A549 (cell line): ENCODE measurements at regions not wholly inside any gene's neighbourhood (a gene's known extent, or its start where the extent isn't known, plus 50 kb on each side); places are given as distances from the start of the nearest gene placed in this dataset.

ENCODE experiments used
- ATAC-seq, 2 experiments: fragments of 200-7000 bp in 1 of 2; fragments of >200 bp in 1 of 2; cut with Nextera tagmentation in 1 of 2; cut with Tn5 transposase in 1 of 2; 3 replicates each; pipeline versions ENCODE4 v1.8.0 to v1.9.1; 2018 to 2020; ENCODE audit warnings: mild to moderate bottlenecking in 1 of 2, moderate library complexity in 1 of 2
- CTCF ChIA-PET: fragments of 300-600 bp; sonication (Branson Sonifier 250); formaldehyde crosslinking; extraction: SDS; loops from one replicate; lab custom pipeline; 2021; ENCODE audit warnings: antibody characterized with exemption, inconsistent platforms; lab: Yijun Ruan, JAX
- POLR2A ChIA-PET: fragments of 350-600 bp; formaldehyde crosslinking; extraction: SDS; loops from one replicate; lab custom pipeline; 2021; ENCODE audit warnings: antibody characterized with exemption, inconsistent platforms; lab: Yijun Ruan, JAX
- DNase-seq, 2 experiments: peaks; one replicate each; pipeline versions ENCODE4 v3.0.0 to v3.0.0-alpha.2; 2011 to 2016; ENCODE audit warnings: low read depth in 1 of 2, low spot score in 1 of 2
- FAIRE-seq: peaks from 2 replicates; lab custom pipeline; 2011; peaks lifted over from hg19 to GRCh38; lab: Jason Lieb, UNC
- H3K27ac ChIP-seq, 2 experiments: fragments of >200 bp; sonication (Bioruptor Twin); formaldehyde crosslinking; 3 replicates each; pipeline ENCODE4 v1.5.1; 2016 to 2017
- H3K4me1 ChIP-seq: fragments of >200 bp; sonication (Bioruptor Twin); formaldehyde crosslinking; 3 replicates; pipeline ENCODE4 v1.6.1; 2016
- H3K4me2 ChIP-seq: fragments of >200 bp; sonication (Bioruptor Twin); formaldehyde crosslinking; 3 replicates; pipeline ENCODE4 v1.6.1; 2016
- H3K4me3 ChIP-seq: fragments of >200 bp; sonication (Bioruptor Twin); formaldehyde crosslinking; 3 replicates; pipeline ENCODE4 v1.5.1; 2016
- H3K9me3 ChIP-seq: fragments of >200 bp; sonication (Bioruptor Twin); formaldehyde crosslinking; 3 replicates; pipeline ENCODE4 v1.6.1; 2016
- CEBPB ChIP-seq, 2 experiments: fragments of >200 bp in 1 of 2; sonication (Bioruptor Twin) in 1 of 2; formaldehyde crosslinking in 1 of 2; IDR thresholded peaks; 2 replicates each; pipeline ENCODE4 v1.6.1; 2012 to 2016
- CHD2 ChIP-seq: fragments of 150-350 bp; IDR thresholded peaks from 2 replicates; pipeline ENCODE4 v1.6.1; 2014; ENCODE audit warnings: low read length; ENCODE audit not compliant: partially characterized antibody
- EHMT2 ChIP-seq: fragments of 200-600 bp; sonication (generic); IDR thresholded peaks from 2 replicates; pipeline ENCODE4 v1.6.1; 2016; ENCODE audit warnings: antibody characterized with exemption, low read depth, mild to moderate bottlenecking, moderate library complexity
- EP300 ChIP-seq, 2 experiments: fragments of >200 bp; sonication (Bioruptor Twin); formaldehyde crosslinking; IDR thresholded peaks; 2 replicates in 1 of 2; 3 replicates in 1 of 2; pipeline ENCODE4 v1.6.1; 2016 to 2017
- FOSL2 ChIP-seq, 2 experiments: fragments of 450-650 bp in 1 of 2; fragments of >200 bp in 1 of 2; sonication (Bioruptor Twin) in 1 of 2; formaldehyde crosslinking; IDR thresholded peaks; 2 replicates each; pipeline versions ENCODE4 v1.5.0 to v1.6.1; 2016 to 2020; ENCODE audit warnings: mild to moderate bottlenecking in 1 of 2, moderate library complexity in 1 of 2
- HOXA7 ChIP-seq: fragments of 250-450 bp; sonication (Bioruptor Pico); IDR thresholded peaks from 2 replicates; pipeline ENCODE4 v1.5.0; 2020; ENCODE audit warnings: mild to moderate bottlenecking, moderate library complexity
- HOXB5 ChIP-seq: fragments of 250-450 bp; sonication (Bioruptor Pico); IDR thresholded peaks from 2 replicates; pipeline ENCODE4 v1.5.0; 2020; ENCODE audit warnings: mild to moderate bottlenecking, moderate library complexity
- JUN ChIP-seq, 2 experiments: fragments of >200 bp; sonication (Bioruptor Twin); formaldehyde crosslinking; IDR thresholded peaks; 2 replicates in 1 of 2; 3 replicates in 1 of 2; pipeline ENCODE4 v1.6.1; 2016 to 2017
- KDM1A ChIP-seq: fragments of 200-600 bp; sonication (generic); IDR thresholded peaks from 2 replicates; pipeline ENCODE4 v1.6.1; 2016; ENCODE audit warnings: low read depth, mild to moderate bottlenecking
- NR3C1 ChIP-seq: fragments of >200 bp; sonication (Bioruptor Twin); formaldehyde crosslinking; IDR thresholded peaks from 3 replicates; pipeline ENCODE4 v1.6.1; 2017
- POLR2AphosphoS2 ChIP-seq: conservative IDR thresholded peaks from 2 replicates; pipeline ENCODE4 v1.6.1; 2012; ENCODE audit warnings: low read length, improper control_type of control experiment, inconsistent platforms
- REST ChIP-seq: fragments of 200-600 bp; sonication (generic); IDR thresholded peaks from 2 replicates; pipeline ENCODE4 v1.6.1; 2016; ENCODE audit warnings: antibody characterized with exemption, mild to moderate bottlenecking, moderate library complexity
- SMC3 ChIP-seq: fragments of >200 bp; sonication (Bioruptor Twin); formaldehyde crosslinking; IDR thresholded peaks from 3 replicates; pipeline ENCODE4 v1.6.1; 2018; ENCODE audit warnings: inconsistent platforms
- SREBF2 ChIP-seq: fragments of 450-650 bp; IDR thresholded peaks from 2 replicates; pipeline ENCODE4 v1.6.1; 2014; ENCODE audit warnings: mild to moderate bottlenecking, moderate library complexity
- TFCP2L1 ChIP-seq: fragments of 250-450 bp; sonication (Bioruptor Pico); IDR thresholded peaks from 2 replicates; pipeline ENCODE4 v1.5.0; 2021; ENCODE audit warnings: mild to moderate bottlenecking
- USF2 ChIP-seq: fragments of 450-650 bp; IDR thresholded peaks from 2 replicates; pipeline ENCODE4 v1.6.1; 2014; ENCODE audit warnings: antibody characterized with exemption
- ZNF302 ChIP-seq: fragments of 250-450 bp; sonication (Bioruptor Pico); IDR thresholded peaks from 2 replicates; pipeline ENCODE4 v1.9.0; 2021; ENCODE audit warnings: inconsistent platforms, mild to moderate bottlenecking, moderate library complexity
- WGBS: methylation state at CpG from one replicate; pipeline ENCODE4 v1.1.6; 2017; ENCODE audit errors: missing lambda C conversion rate; 5-methylcytosine and 5-hydroxymethylcytosine counted together
- TF ChIP-seq, protein P1 (sequence below): fragments of 250-450 bp; sonication (Bioruptor Pico); IDR thresholded peaks from 2 replicates; pipeline ENCODE4 v1.5.0; 2021; ENCODE audit warnings: mild to moderate bottlenecking, moderate library complexity, borderline replicate concordance
- TF ChIP-seq, protein P2 (sequence below): fragments of 150-350 bp; IDR thresholded peaks from 2 replicates; pipeline ENCODE4 v1.6.1; 2014; ENCODE audit warnings: low read depth, mild to moderate bottlenecking, low read length
- TF ChIP-seq, protein P3 (sequence below): IDR thresholded peaks from 2 replicates; pipeline ENCODE4 v1.6.1; 2012

DNA sequence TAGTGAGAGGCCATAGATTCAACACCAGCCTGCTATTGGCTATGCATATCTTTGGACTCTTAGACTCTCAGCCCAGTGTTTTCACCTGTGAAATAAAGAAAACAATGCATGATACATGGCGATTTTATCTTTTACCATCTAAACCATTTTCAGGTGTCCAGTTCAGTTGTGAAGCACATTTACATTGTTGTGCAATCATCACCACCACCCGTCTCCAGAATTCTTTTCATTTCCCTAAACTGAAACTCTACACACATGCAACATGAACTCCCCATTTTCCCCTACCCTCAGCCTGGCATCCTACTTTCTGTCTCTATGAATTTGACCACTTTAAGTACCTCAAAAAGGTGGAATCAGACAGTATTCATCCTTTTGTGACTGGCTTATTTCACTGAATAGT is 420.6 kb downstream of the MED10 start (continued):
- TF ChIP-seq, protein P1, sequence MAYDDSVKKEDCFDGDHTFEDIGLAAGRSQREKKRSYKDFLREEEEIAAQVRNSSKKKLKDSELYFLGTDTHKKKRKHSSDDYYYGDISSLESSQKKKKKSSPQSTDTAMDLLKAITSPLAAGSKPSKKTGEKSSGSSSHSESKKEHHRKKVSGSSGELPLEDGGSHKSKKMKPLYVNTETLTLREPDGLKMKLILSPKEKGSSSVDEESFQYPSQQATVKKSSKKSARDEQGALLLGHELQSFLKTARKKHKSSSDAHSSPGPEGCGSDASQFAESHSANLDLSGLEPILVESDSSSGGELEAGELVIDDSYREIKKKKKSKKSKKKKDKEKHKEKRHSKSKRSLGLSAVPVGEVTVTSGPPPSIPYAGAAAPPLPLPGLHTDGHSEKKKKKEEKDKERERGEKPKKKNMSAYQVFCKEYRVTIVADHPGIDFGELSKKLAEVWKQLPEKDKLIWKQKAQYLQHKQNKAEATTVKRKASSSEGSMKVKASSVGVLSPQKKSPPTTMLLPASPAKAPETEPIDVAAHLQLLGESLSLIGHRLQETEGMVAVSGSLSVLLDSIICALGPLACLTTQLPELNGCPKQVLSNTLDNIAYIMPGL (CRISPR knock-in tag) = no peak

- ChIA-PET POLR2A (no interaction called here), CTCF (interaction anchor here (1.2 kb wide), 1 partner anchor 28 kb away, joined by 4 read pairs; no protein-coding TSS in a partner anchor)
- H3K27ac ChIP-seq = no peak overlapping the region
- 43% methylated on average over 9 of the region's 9 CpGs for WGBS
- no peak overlapping the region for H3K4me2 ChIP-seq
- ATAC-seq = no peak
- no peak overlapping the region for H3K4me3 ChIP-seq
- no peaks in the 10 kb centered on the region for H3K4me1 ChIP-seq
- H3K9me3 ChIP-seq = peaks cover 6% of the 10 kb centered on the region; the same call in 2 of the 3 replicates
- FAIRE-seq = no peak
- DNase-seq = no peak
- TF ChIP-seq CHD2 (no peak), EHMT2 (no peak), POLR2AphosphoS2 (no peak), JUN (IDR thresholded peaks at IDR 0.05) (no peak), HOXA7 (CRISPR knock-in tag) (no peak), CEBPB (IDR thresholded peaks at IDR 0.05) (no peak)
These were observed 424.1 kb downstream of the MED10 start for GRCh38 chr5:5954275-5954598.

DNA sequence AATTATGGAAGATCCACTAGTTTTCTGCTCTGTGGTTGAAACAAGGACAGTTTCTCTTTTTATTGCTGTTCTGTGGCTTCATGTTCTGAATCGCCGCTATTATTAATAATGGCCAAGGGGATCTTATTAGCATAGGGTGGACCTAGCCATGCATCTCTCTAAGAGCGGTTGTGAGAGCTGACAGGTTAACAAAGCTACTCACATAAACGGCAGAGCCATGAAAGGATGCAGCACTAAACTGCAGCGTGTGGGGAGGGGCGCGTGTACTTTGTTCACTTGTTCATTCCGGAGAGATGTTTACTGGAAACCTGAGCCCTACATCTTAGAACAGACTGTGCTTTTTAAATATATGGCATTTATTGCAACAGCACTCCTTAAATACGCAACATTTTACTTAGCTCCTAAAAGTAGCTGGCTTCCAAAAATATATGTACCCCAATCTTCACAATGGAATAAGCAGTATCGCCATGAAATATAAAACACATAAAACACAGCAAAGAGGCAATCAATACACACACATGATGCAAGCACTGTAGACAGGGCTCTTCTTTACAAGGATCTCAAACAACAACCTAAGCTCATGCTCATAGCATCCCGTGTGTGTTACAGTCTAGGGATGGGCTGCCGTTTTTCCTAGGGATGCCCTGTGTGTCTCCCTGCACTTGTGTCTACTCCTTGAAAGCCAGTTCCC is 424.6 kb downstream of the MED10 start:
- FAIRE-seq = no peak
- Histone ChIP-seq H3K4me1 (no peaks in the 10 kb centered on the region), H3K4me3 (no peak overlapping the region)
- DNase-seq = no peak
- TF ChIP-seq KDM1A = no peak
- TF ChIP-seq EP300 (IDR thresholded peaks at IDR 0.05) = no peak
- no peak for TF ChIP-seq REST
- TF ChIP-seq, protein P2, sequence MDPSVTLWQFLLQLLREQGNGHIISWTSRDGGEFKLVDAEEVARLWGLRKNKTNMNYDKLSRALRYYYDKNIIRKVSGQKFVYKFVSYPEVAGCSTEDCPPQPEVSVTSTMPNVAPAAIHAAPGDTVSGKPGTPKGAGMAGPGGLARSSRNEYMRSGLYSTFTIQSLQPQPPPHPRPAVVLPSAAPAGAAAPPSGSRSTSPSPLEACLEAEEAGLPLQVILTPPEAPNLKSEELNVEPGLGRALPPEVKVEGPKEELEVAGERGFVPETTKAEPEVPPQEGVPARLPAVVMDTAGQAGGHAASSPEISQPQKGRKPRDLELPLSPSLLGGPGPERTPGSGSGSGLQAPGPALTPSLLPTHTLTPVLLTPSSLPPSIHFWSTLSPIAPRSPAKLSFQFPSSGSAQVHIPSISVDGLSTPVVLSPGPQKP = no peak
- no peak for TF ChIP-seq SMC3
- TF ChIP-seq, protein P1 (CRISPR knock-in tag) = no peak
- no peak for TF ChIP-seq NR3C1
- TF ChIP-seq, protein P3, sequence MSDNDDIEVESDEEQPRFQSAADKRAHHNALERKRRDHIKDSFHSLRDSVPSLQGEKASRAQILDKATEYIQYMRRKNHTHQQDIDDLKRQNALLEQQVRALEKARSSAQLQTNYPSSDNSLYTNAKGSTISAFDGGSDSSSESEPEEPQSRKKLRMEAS = no peak
- no peak for TF ChIP-seq FOSL2 (IDR thresholded peaks at IDR 0.05)
- TF ChIP-seq FOSL2 (CRISPR knock-in tag; IDR thresholded peaks at IDR 0.05) = no peak
- TF ChIP-seq TFCP2L1 = no peak
- no peak for TF ChIP-seq SREBF2
- TF ChIP-seq HOXB5 (CRISPR knock-in tag) = no peak
- no peak for TF ChIP-seq ZNF302 (CRISPR knock-in tag)
- no peak for TF ChIP-seq USF2
- no peak for TF ChIP-seq CHD2
- TF ChIP-seq, all 56 proteins: peak for 0
- Histone ChIP-seq H3K4me2 (no peak overlapping the region), H3K27ac (no peak overlapping the region), H3K9me3 (peaks cover 6% of the 10 kb centered on the region; the same call in 2 of the 3 replicates)
- WGBS = 46% methylated on average over 12 of the region's 12 CpGs
- CTCF ChIA-PET = interaction anchor here (0.6 to 1.2 kb wide), 2 partner anchors 27 to 1076 kb away, joined by 3 to 4 read pairs; no protein-coding TSS in a partner anchor
- ATAC-seq = no peak
- POLR2A ChIA-PET = no interaction called here
